GM12864 (cell line): ENCODE measurements at regions not wholly inside any gene's neighbourhood (a gene's known extent, or its start where the extent isn't known, plus 50 kb on each side); places are given as distances from the start of the nearest gene placed in this dataset.

ENCODE experiments used
- DNase-seq: peaks from one replicate; pipeline ENCODE4 v3.0.0-alpha.2; 2011; ENCODE audit warnings: low read depth
- H3K4me3 ChIP-seq: 2 replicates; pipeline ENCODE4 v1.5.1; 2011; ENCODE audit warnings: mild to moderate bottlenecking, low read depth, low read length, control low read depth
- TF ChIP-seq, protein P1 (sequence below): IDR thresholded peaks from 2 replicates; pipeline ENCODE4 v1.5.1; 2011; ENCODE audit warnings: low read depth, mild to moderate bottlenecking, moderate library complexity, low read length, control low read depth, inconsistent platforms; ENCODE audit errors: missing control alignments

GRCh38 chr10:21049482-21049881 lies 152.4 kb upstream of the NEBL start:
- DNase-seq: no peak
- no peak overlapping the region for H3K4me3 ChIP-seq
- TF ChIP-seq, protein P1, sequence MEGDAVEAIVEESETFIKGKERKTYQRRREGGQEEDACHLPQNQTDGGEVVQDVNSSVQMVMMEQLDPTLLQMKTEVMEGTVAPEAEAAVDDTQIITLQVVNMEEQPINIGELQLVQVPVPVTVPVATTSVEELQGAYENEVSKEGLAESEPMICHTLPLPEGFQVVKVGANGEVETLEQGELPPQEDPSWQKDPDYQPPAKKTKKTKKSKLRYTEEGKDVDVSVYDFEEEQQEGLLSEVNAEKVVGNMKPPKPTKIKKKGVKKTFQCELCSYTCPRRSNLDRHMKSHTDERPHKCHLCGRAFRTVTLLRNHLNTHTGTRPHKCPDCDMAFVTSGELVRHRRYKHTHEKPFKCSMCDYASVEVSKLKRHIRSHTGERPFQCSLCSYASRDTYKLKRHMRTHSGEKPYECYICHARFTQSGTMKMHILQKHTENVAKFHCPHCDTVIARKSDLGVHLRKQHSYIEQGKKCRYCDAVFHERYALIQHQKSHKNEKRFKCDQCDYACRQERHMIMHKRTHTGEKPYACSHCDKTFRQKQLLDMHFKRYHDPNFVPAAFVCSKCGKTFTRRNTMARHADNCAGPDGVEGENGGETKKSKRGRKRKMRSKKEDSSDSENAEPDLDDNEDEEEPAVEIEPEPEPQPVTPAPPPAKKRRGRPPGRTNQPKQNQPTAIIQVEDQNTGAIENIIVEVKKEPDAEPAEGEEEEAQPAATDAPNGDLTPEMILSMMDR: no peak

DNA sequence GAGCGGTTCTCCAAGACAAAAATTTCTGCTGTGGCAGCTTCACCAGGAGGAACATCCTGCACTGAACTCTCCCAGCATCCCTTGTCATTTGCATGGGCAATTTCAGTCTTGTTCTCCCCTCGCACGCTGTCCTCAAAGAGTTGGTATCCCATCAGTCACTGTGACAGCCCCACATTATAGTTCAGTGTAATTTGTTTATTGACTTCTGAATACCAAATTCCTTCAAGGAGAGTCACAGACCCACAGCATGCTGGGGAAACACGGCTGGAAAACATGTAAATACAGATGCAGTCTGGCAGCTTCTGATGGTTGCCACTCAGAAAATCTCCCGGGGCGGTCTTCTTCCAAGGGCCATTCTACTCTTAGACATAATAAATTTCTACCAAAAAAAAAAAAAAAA lies 151.0 kb upstream of the NEBL start:
- TF ChIP-seq, protein P1: no peak
- H3K4me3 ChIP-seq: no peak overlapping the region
- DNase-seq: no peak

- no peak for DNase-seq
- TF ChIP-seq, protein P1: no peak
Observed at GRCh38 chr10:21047511-21047910, 150.4 kb upstream of the NEBL start.

GRCh38 chr10:21047096-21047495 lies 150.0 kb upstream of the NEBL start:
- no peak overlapping the region for H3K4me3 ChIP-seq
- DNase-seq: no peak
- TF ChIP-seq, protein P1: no peak

More at GRCh38 chr10:21047511-21047910, 150.4 kb upstream of the NEBL start:
- H3K4me3 ChIP-seq: no peak overlapping the region

GRCh38 chr10:21043044-21043443 lies 145.9 kb upstream of the NEBL start:
- TF ChIP-seq, protein P1: no peak

DNA sequence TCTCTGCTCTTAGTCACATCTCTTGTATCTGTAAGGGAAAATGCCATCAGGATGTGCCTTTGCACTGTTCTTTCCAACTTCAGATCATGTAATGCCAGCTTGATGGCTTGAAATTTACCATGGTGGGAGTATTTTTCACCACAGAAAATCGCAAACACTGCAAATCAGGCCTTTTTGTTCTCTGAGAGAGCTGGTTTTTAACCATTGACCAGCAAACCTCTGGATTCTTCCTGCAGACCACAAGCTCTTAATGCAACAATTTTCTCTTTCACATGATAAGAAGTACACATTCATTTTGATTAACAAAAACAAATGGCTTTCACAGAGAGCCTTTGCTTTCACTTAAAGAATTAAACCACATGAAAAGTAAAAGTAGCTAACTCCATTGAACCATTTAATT lies 145.4 kb upstream of the NEBL start:
- no peak for DNase-seq
- TF ChIP-seq, protein P1: no peak
- H3K4me3 ChIP-seq: no peak overlapping the region

More at GRCh38 chr10:21043044-21043443, 145.9 kb upstream of the NEBL start:
- no peak overlapping the region for H3K4me3 ChIP-seq
- DNase-seq: no peak

DNA sequence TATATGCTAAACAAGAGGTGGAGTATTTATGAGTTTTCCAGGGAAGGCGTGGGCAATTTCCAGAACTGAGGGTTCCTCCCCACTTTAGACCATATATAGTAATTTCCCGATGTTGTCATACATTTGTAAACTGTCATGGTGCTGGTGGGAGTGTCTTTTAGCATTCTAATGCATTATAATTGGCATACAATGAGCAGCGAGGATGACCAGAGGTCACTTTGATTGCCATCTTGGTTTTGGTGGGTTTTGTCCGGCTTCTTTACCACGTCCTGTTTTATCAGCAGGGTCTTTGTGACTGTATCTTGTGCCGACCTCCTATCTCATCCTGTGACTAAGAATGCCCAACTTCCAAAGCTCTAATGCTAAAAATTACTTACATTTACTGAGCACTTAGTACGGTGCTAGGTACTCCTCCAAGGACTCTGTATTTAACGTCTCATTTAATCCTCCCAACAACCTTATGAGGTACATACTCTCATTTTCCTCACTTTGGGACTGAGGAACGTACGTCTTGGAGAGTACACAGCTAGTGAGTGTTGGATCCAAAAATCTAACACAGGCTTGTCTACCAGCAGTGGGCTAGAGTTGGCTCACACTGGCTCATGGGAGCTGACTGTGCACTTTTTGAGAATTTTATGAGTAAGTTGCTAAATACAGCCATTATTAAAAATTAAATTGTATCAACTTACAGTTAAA lies 144.8 kb upstream of the NEBL start:
- DNase-seq: no peak
- TF ChIP-seq, protein P1: no peak
- H3K4me3 ChIP-seq: no peak overlapping the region
